WERI-Rb-1 (cell line): ENCODE measurements at regions not wholly inside any gene's neighbourhood (a gene's known extent, or its start where the extent isn't known, plus 50 kb on each side); places are given as distances from the start of the nearest gene placed in this dataset.

Experiments used
- DNase-seq: peaks from one replicate; pipeline ENCODE4 v3.0.0-alpha.2; 2020
- H3K27ac ChIP-seq: fragments of 250-450 bp; sonication (Bioruptor Pico); 2 replicates; pipeline ENCODE4 v1.5.1; 2020; ENCODE audit warnings: mild to moderate bottlenecking, moderate library complexity
- H3K27me3 ChIP-seq: fragments of 250-450 bp; sonication (Bioruptor Pico); 2 replicates; pipeline ENCODE4 v1.5.1; 2021; ENCODE audit warnings: mild to moderate bottlenecking, low read depth, moderate library complexity; ENCODE audit not compliant: insufficient read depth, severe bottlenecking
- H3K36me3 ChIP-seq: fragments of 250-450 bp; sonication (Bioruptor Pico); 2 replicates; pipeline ENCODE4 v1.5.1; 2020; ENCODE audit warnings: mild to moderate bottlenecking, moderate library complexity
- H3K4me3 ChIP-seq: 2 replicates; pipeline ENCODE4 v1.5.1; 2011; ENCODE audit warnings: low read depth, mild to moderate bottlenecking, control low read depth, low read length
- H3K9me3 ChIP-seq: fragments of 250-450 bp; sonication (Bioruptor Pico); 2 replicates; pipeline ENCODE4 v1.5.1; 2021; ENCODE audit warnings: mild to moderate bottlenecking, moderate library complexity; ENCODE audit not compliant: severe bottlenecking
- TF ChIP-seq, protein P1 (sequence below): IDR thresholded peaks from 2 replicates; pipeline ENCODE4 v1.5.1; 2011; ENCODE audit warnings: low read depth, mild to moderate bottlenecking, control low read depth, inconsistent platforms, low read length

DNA sequence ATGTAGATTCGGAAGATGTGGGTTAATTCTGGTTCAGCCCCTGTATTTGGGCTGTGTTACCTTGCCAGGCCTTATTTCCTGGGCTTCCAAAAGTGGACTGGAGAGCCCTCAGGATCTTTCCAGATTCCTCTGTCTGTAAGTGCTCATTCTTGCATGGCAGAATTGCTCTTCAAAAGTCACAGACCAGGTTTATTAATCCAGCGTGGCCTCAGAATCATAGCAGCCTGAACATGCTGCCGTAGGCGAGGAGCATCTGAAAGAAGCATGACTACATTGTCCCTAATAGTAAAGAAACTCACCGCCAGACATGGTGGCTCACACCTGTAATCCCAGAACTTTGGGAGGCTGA is 307.8 kb downstream of the GADD45G start:
- Histone ChIP-seq H3K27ac (no peak overlapping the region), H3K4me3 (no peak overlapping the region), H3K9me3 (no peaks in the 10 kb centered on the region), H3K36me3 (no peaks in the 10 kb centered on the region), H3K27me3 (no peaks in the 10 kb centered on the region)
- TF ChIP-seq, protein P1, sequence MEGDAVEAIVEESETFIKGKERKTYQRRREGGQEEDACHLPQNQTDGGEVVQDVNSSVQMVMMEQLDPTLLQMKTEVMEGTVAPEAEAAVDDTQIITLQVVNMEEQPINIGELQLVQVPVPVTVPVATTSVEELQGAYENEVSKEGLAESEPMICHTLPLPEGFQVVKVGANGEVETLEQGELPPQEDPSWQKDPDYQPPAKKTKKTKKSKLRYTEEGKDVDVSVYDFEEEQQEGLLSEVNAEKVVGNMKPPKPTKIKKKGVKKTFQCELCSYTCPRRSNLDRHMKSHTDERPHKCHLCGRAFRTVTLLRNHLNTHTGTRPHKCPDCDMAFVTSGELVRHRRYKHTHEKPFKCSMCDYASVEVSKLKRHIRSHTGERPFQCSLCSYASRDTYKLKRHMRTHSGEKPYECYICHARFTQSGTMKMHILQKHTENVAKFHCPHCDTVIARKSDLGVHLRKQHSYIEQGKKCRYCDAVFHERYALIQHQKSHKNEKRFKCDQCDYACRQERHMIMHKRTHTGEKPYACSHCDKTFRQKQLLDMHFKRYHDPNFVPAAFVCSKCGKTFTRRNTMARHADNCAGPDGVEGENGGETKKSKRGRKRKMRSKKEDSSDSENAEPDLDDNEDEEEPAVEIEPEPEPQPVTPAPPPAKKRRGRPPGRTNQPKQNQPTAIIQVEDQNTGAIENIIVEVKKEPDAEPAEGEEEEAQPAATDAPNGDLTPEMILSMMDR = no peak
- no peak for DNase-seq

DNA sequence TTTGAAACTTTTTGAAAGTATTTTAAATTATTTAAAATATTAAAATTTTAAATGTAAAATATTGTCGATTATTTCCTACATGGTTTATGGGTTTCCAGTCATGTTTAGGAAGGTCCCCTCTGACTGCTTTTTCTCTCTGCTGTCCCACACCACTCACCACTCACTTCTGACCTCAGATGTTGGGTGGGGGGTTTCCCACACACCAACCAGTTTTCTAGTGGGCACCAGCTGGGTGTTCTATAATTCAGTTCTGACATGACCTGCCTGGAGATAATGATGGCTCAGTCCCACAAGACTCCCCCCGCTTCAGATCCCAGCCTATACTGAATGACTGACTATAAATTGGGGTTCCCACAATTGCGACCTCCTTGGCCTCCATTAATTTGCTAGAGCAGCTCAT is 310.4 kb downstream of the GADD45G start:
- no peaks in the 10 kb centered on the region for H3K27me3 ChIP-seq

GRCh38 chr9:89916001-89916597 is 311.3 kb downstream of the GADD45G start:
- no peak overlapping the region for H3K27ac ChIP-seq
- TF ChIP-seq, protein P1 = no peak

More for the DNA sequence above, 310.4 kb downstream of the GADD45G start:
- DNase-seq = no peak
- H3K36me3 ChIP-seq = no peaks in the 10 kb centered on the region
- H3K4me3 ChIP-seq = no peak overlapping the region
- H3K27ac ChIP-seq = no peak overlapping the region
- TF ChIP-seq, protein P1 = no peak
- no peaks in the 10 kb centered on the region for H3K9me3 ChIP-seq

GRCh38 chr9:89917861-89918260 is 313.0 kb downstream of the GADD45G start:
- Histone ChIP-seq H3K27ac (no peak overlapping the region), H3K4me3 (no peak overlapping the region), H3K36me3 (no peaks in the 10 kb centered on the region), H3K27me3 (no peaks in the 10 kb centered on the region), H3K9me3 (no peaks in the 10 kb centered on the region)
- TF ChIP-seq, protein P1 = no peak
- no peak for DNase-seq

More at GRCh38 chr9:89916001-89916597, 311.3 kb downstream of the GADD45G start:
- H3K27me3 ChIP-seq = no peaks in the 10 kb centered on the region
- no peaks in the 10 kb centered on the region for H3K9me3 ChIP-seq
- H3K4me3 ChIP-seq = no peak overlapping the region
- H3K36me3 ChIP-seq = no peaks in the 10 kb centered on the region
- no peak for DNase-seq

- H3K27me3 ChIP-seq = no peaks in the 10 kb centered on the region
- peak; percentile 88 for DNase-seq
Measured at GRCh38 chr9:89919171-89919681, 314.4 kb downstream of the GADD45G start.

More at GRCh38 chr9:89919171-89919681, 314.4 kb downstream of the GADD45G start:
- no peaks in the 10 kb centered on the region for H3K36me3 ChIP-seq
- no peak overlapping the region for H3K4me3 ChIP-seq
- no peaks in the 10 kb centered on the region for H3K9me3 ChIP-seq
- TF ChIP-seq, protein P1 = peak; percentile 86
- peak overlapping the region; percentile 25 for H3K27ac ChIP-seq
